Gastrocnemius medialis (tissue), 4 donors: ENCODE measurements at regions not wholly inside any gene's neighbourhood (a gene's known extent, or its start where the extent isn't known, plus 50 kb on each side); places are given as distances from the start of the nearest gene placed in this dataset.

ENCODE experiments used
- ATAC-seq, 2 donors: fragments of 150-250 bp; one replicate each; pipeline ENCODE4 v1.9.1; 2016
- DNase-seq, 2 donors: peaks; one replicate each; pipeline ENCODE4 v3.0.0-alpha.2; 2019
- H3K27ac ChIP-seq, 4 donors: fragments of 200-600 bp; sonication (generic); 1 replicate in 1 of 4; 2 replicates in 3 of 4; pipeline ENCODE4 v1.5.1; 2016 to 2018; ENCODE audit warnings: mild to moderate bottlenecking in 2 of 4, moderate library complexity in 1 of 4
- H3K27me3 ChIP-seq, 3 donors: fragments of 200-600 bp; sonication (generic) in 2 of 3; 1 replicate in 1 of 3; 2 replicates in 2 of 3; pipeline versions ENCODE4 v1.5.1 to v1.6.0; 2016 to 2019; ENCODE audit warnings: mild to moderate bottlenecking in 1 of 3, moderate library complexity in 1 of 3
- H3K36me3 ChIP-seq, 2 donors: fragments of 200-600 bp; sonication (generic) in 1 of 2; one replicate each; pipeline ENCODE4 v1.5.1; 2017 to 2018
- H3K4me1 ChIP-seq, 2 donors: fragments of 200-600 bp; sonication (generic) in 1 of 2; one replicate each; pipeline ENCODE4 v1.5.1; 2016 to 2017; ENCODE audit warnings: mild to moderate bottlenecking in 2 of 2
- H3K4me3 ChIP-seq, 4 donors: fragments of 200-600 bp; sonication (generic) in 3 of 4; 1 replicate in 1 of 4; 2 replicates in 3 of 4; pipeline ENCODE4 v1.5.1; 2016 to 2019; ENCODE audit warnings: mild to moderate bottlenecking in 2 of 4
- H3K9me3 ChIP-seq, 3 donors: fragments of 200-600 bp; sonication (generic) in 2 of 3; 1 replicate in 1 of 3; 2 replicates in 2 of 3; pipeline ENCODE4 v1.5.1; 2016 to 2019
- CTCF ChIP-seq, 5 experiments: fragments of 450-650 bp in 3 of 5; fragments of 200-600 bp in 2 of 5; sonication (generic) in 2 of 5; IDR thresholded peaks in 4 of 5; conservative IDR thresholded peaks in 1 of 5; 1 replicate in 4 of 5; 2 replicates in 1 of 5; pipeline ENCODE4 v1.5.1; 2016 to 2019; ENCODE audit warnings: antibody characterized with exemption in 5 of 5, mild to moderate bottlenecking in 3 of 5, moderate library complexity in 3 of 5
- POLR2A ChIP-seq, 2 donors: fragments of 450-650 bp; IDR thresholded peaks; one replicate each; pipeline ENCODE4 v1.6.1; 2017; ENCODE audit warnings: antibody characterized with exemption in 2 of 2, mild to moderate bottlenecking in 2 of 2, moderate library complexity in 2 of 2
- in situ Hi-C, 4 donors: fragments of 200-750 bp; cut with MboI; loops; one replicate each; pipeline versions ENCODE4 v1.15.0 to v1.8.0; 2017; ENCODE audit warnings: low sequenced_read_pairs in 4 of 4
- intact Hi-C: fragments of 100-400 bp; cut with DNase I; formaldehyde crosslinking; loops from one replicate; pipeline ENCODE4 v1.15.1; 2023; ENCODE audit warnings: low total_unique reads

DNA sequence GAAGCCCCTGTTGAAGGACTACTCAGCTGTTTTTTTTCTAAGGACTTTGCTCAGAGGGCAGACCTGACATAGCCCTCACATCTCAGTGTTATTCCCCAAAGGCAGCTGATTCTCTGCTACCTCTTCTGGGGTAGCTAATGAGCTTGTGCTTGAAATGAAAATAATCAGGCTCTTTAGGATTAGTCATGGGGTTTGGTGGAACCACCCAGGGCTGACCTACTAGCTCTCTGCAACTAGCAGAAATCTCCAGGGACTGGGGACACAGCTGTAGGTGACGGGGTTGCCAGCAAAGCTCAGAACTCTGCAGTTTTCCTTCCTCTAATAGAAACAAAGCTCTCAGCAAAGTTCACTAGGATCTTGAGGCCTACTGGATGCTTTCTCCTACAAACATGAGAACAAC is 106.4 kb upstream of the BCL9 start:
- no peak for DNase-seq
- no peaks in the 10 kb centered on the region for H3K36me3 ChIP-seq
- no peak overlapping the region for H3K4me3 ChIP-seq
- in situ Hi-C loops = no loop called here
- no peaks in the 10 kb centered on the region for H3K9me3 ChIP-seq
- no peaks in the 10 kb centered on the region for H3K27me3 ChIP-seq
- TF ChIP-seq POLR2A (IDR thresholded peaks at IDR 0.05) (no peak), CTCF (IDR thresholded peaks at IDR 0.05 in 4 of 5, conservative IDR thresholded peaks at IDR 0.05 in 1 of 5) (no peak)
- no peaks in the 10 kb centered on the region for H3K4me1 ChIP-seq
- no peak for ATAC-seq
- no peak overlapping the region for H3K27ac ChIP-seq
- intact Hi-C loops = no loop called here

GRCh38 chr1:147444381-147444780 is 96.9 kb upstream of the BCL9 start:
- peaks cover 0 to 5% (median 4%) of the 10 kb centered on the region in 3 donors for H3K9me3 ChIP-seq
- intact Hi-C loops = no loop called here
- no peaks in the 10 kb centered on the region for H3K36me3 ChIP-seq
- no peaks in the 10 kb centered on the region for H3K27me3 ChIP-seq
- H3K27ac ChIP-seq = no peak overlapping the region
- in situ Hi-C loops = no loop called here
- no peak for DNase-seq
- H3K4me3 ChIP-seq = no peak overlapping the region
- no peaks in the 10 kb centered on the region for H3K4me1 ChIP-seq
- TF ChIP-seq CTCF (IDR thresholded peaks at IDR 0.05 in 4 of 5, conservative IDR thresholded peaks at IDR 0.05 in 1 of 5) = no peak
- no peak for TF ChIP-seq POLR2A (IDR thresholded peaks at IDR 0.05)
- ATAC-seq = no peak

- no peaks in the 10 kb centered on the region for H3K4me1 ChIP-seq
- H3K4me3 ChIP-seq = no peak overlapping the region
- intact Hi-C loops = no loop called here
- in situ Hi-C loops = no loop called here
- no peaks in the 10 kb centered on the region for H3K9me3 ChIP-seq
- H3K27me3 ChIP-seq = no peaks in the 10 kb centered on the region
- DNase-seq (no peak), ATAC-seq (no peak)
- no peak overlapping the region for H3K27ac ChIP-seq
- no peak for TF ChIP-seq POLR2A (IDR thresholded peaks at IDR 0.05)
- no peak for TF ChIP-seq CTCF (IDR thresholded peaks at IDR 0.05 in 4 of 5, conservative IDR thresholded peaks at IDR 0.05 in 1 of 5)
- H3K36me3 ChIP-seq = no peaks in the 10 kb centered on the region
These were observed 89.7 kb upstream of the BCL9 start for GRCh38 chr1:147451628-147452027.

DNA sequence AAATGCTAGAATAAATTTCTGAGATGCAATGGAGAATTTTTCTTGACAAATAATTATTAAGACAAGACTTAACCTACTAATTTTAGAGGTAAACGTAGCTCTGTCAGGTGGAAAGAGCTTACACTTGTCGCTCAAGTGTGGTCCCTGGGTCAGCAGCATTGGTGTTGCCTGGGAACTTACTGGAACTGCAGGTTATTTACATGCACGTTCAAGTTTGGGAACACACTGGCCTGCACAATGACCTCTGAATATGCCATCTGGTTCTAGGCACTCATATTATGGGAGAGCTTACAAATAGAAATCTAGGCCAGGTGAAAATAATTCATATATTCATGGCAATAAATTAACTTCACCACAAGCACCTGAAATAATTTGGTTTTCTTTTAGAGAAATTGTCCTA is 88.5 kb upstream of the BCL9 start:
- Histone ChIP-seq H3K4me1 (no peaks in the 10 kb centered on the region), H3K27ac (no peak overlapping the region), H3K27me3 (no peaks in the 10 kb centered on the region), H3K9me3 (no peaks in the 10 kb centered on the region), H3K36me3 (no peaks in the 10 kb centered on the region), H3K4me3 (no peak overlapping the region)
- TF ChIP-seq POLR2A (IDR thresholded peaks at IDR 0.05) = no peak
- TF ChIP-seq CTCF (IDR thresholded peaks at IDR 0.05 in 4 of 5, conservative IDR thresholded peaks at IDR 0.05 in 1 of 5) = no peak
- intact Hi-C loops = no loop called here
- in situ Hi-C loops = no loop called here
- ATAC-seq (no peak), DNase-seq (no peak)

- no peaks in the 10 kb centered on the region for H3K27me3 ChIP-seq
- H3K36me3 ChIP-seq = no peaks in the 10 kb centered on the region
- in situ Hi-C loops (no loop called here), intact Hi-C loops (no loop called here)
- no peaks in the 10 kb centered on the region for H3K9me3 ChIP-seq
- no peak overlapping the region for H3K4me3 ChIP-seq
- TF ChIP-seq POLR2A (IDR thresholded peaks at IDR 0.05) (no peak), CTCF (IDR thresholded peaks at IDR 0.05 in 4 of 5, conservative IDR thresholded peaks at IDR 0.05 in 1 of 5) (no peak)
- H3K27ac ChIP-seq = no peak overlapping the region
- DNase-seq = no peak
- no peaks in the 10 kb centered on the region for H3K4me1 ChIP-seq
- no peak for ATAC-seq
These were observed 78.3 kb upstream of the BCL9 start for GRCh38 chr1:147463022-147463421.
